Upper lobe of right lung (tissue), 1 donor: ENCODE measurements at regions not wholly inside any gene's neighbourhood (a gene's known extent, or its start where the extent isn't known, plus 50 kb on each side); places are given as distances from the start of the nearest gene placed in this dataset.

Experiments
- ATAC-seq: fragments of 200-7000 bp; cut with Tn5 transposase; one replicate; pipeline ENCODE4 v1.9.1; 2020; ENCODE audit warnings: mild to moderate bottlenecking, moderate library complexity
- DNase-seq: peaks from one replicate; pipeline ENCODE4 v3.0.0-alpha.2; 2020
- H3K27ac ChIP-seq: fragments of 200-600 bp; one replicate; pipeline ENCODE4 v1.8.0; 2022
- H3K27me3 ChIP-seq: fragments of 200-600 bp; one replicate; pipeline ENCODE4 v1.8.0; 2022; ENCODE audit warnings: mild to moderate bottlenecking
- H3K36me3 ChIP-seq: fragments of 200-600 bp; one replicate; pipeline ENCODE4 v1.8.0; 2022
- H3K4me1 ChIP-seq: fragments of 200-600 bp; one replicate; pipeline ENCODE4 v1.8.0; 2022
- H3K4me3 ChIP-seq: fragments of 200-600 bp; one replicate; pipeline ENCODE4 v1.8.0; 2022; ENCODE audit warnings: mild to moderate bottlenecking
- H3K9me3 ChIP-seq: fragments of 200-600 bp; one replicate; pipeline ENCODE4 v1.8.0; 2022
- intact Hi-C: fragments of 100-400 bp; cut with DNase I; formaldehyde crosslinking; loops from one replicate; pipeline ENCODE4 v1.11.0; 2022
- TF ChIP-seq, protein P1 (sequence below): fragments of 200-600 bp; IDR thresholded peaks from one replicate; pipeline ENCODE4 v1.8.0; 2022; ENCODE audit warnings: antibody characterized with exemption
- donor health status: DM: no; HTN: yes; CAD: no; lungs with severe emphysema.

DNA sequence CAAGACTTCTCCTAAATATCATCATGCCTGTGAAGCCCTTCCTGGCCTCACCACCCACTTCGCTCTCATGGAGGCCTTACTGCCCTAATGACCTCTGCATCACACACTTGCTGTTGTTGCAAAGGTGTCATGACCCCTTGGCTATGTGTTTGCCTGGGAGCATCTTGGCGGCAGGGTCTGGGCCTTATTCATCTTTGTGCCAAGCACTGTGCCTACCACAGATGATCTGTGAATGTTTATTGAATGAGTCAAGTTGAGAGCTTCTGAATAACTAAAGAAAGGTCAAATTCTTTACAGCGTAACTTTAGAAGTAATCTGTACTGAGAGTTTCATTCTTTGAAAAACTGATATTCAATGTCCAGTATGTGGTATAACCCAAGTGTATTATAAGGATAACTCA lies 113.3 kb downstream of the TTC8 start:
- DNase-seq (no peak), ATAC-seq (no peak)
- H3K4me3 ChIP-seq, result no peak overlapping the region
- H3K9me3 ChIP-seq, result no peaks in the 10 kb centered on the region
- intact Hi-C loops, result no loop called here
- H3K4me1 ChIP-seq, result no peaks in the 10 kb centered on the region
- H3K27me3 ChIP-seq, result no peaks in the 10 kb centered on the region
- H3K36me3 ChIP-seq, result no peaks in the 10 kb centered on the region
- TF ChIP-seq, protein P1, sequence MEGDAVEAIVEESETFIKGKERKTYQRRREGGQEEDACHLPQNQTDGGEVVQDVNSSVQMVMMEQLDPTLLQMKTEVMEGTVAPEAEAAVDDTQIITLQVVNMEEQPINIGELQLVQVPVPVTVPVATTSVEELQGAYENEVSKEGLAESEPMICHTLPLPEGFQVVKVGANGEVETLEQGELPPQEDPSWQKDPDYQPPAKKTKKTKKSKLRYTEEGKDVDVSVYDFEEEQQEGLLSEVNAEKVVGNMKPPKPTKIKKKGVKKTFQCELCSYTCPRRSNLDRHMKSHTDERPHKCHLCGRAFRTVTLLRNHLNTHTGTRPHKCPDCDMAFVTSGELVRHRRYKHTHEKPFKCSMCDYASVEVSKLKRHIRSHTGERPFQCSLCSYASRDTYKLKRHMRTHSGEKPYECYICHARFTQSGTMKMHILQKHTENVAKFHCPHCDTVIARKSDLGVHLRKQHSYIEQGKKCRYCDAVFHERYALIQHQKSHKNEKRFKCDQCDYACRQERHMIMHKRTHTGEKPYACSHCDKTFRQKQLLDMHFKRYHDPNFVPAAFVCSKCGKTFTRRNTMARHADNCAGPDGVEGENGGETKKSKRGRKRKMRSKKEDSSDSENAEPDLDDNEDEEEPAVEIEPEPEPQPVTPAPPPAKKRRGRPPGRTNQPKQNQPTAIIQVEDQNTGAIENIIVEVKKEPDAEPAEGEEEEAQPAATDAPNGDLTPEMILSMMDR, result no peak
- H3K27ac ChIP-seq, result no peak overlapping the region

DNA sequence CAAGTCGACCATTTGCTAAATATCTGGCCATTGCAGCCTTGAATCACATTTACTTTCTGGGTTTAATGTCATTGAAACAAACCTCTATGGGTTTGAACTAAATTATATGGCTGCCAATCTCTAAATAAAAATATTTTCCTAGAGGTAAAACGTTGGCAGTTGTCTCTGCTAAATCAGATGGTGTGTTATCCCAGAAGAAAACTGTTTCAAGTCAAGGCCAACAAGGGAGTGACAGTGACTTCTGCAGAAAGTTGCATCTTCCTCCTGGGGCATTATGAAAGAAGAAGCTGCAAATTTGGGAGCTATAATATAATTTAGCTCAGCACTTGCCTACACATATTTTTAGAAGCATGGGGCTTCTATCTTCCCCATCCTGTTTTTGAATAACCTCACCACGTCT lies 116.2 kb downstream of the TTC8 start:
- Histone ChIP-seq H3K9me3 (no peaks in the 10 kb centered on the region), H3K27ac (no peak overlapping the region)

GRCh38 chr14:88941414-88941813 lies 117.0 kb downstream of the TTC8 start:
- no peak for ATAC-seq
- no peak for DNase-seq
- Histone ChIP-seq H3K36me3 (no peaks in the 10 kb centered on the region), H3K4me3 (no peak overlapping the region), H3K9me3 (no peaks in the 10 kb centered on the region), H3K4me1 (no peaks in the 10 kb centered on the region), H3K27me3 (no peaks in the 10 kb centered on the region), H3K27ac (no peak overlapping the region)
- TF ChIP-seq, protein P1, result no peak
- intact Hi-C loops, result no loop called here

More for the DNA sequence above, 116.2 kb downstream of the TTC8 start:
- no peaks in the 10 kb centered on the region for H3K36me3 ChIP-seq
- intact Hi-C loops, result no loop called here
- H3K27me3 ChIP-seq, result no peaks in the 10 kb centered on the region
- no peaks in the 10 kb centered on the region for H3K4me1 ChIP-seq
- DNase-seq, result no peak
- ATAC-seq, result no peak
- TF ChIP-seq, protein P1, result no peak
- no peak overlapping the region for H3K4me3 ChIP-seq

DNA sequence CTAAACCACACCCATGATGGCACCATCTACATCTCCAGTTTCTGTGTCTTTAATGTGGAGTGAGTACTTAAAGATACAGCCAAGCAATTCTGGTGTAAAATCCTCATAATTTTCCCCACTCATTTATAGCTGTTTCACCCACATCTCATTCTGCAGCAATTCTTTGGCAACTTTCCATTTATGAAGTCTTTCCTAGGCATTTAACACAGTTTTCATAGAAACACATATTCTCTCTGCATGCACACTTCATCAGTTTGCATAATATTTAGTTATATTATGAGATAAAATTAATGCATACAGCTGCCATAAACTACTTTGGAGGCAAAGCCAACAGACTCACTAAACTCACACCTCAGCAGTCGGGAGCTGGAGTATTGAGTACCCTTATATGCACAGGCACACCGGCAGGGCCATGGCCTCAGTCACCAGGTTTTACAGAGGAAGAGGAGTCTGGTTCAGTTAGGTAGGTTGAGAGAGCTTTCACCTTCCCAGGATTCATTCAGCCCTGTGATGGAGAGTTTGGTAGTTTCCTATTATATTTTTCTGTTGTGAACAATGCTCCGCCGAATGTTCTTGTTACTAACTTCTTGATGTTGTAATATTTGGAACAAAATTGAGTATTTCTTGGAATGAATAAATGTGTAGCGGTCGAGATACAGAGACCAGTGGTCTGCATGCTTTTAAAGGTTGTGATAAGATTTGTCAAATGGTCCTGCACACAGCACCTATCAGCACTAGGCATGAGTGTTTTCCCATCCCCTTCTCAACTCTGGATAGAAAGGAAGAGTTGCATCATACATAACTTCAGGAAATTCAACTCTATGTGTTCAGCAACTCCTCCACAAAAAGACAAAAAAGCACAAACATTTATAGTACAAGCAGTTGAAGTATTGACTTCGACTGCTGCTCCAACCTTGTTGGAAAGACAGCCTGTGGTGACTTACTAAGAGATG lies 123.5 kb downstream of the TTC8 start:
- H3K4me1 ChIP-seq, result no peaks in the 10 kb centered on the region
- ATAC-seq (no peak), DNase-seq (no peak)
- no peaks in the 10 kb centered on the region for H3K36me3 ChIP-seq
- intact Hi-C loops, result no loop called here
- H3K27ac ChIP-seq, result no peak overlapping the region
- no peak overlapping the region for H3K4me3 ChIP-seq
- no peaks in the 10 kb centered on the region for H3K27me3 ChIP-seq
- TF ChIP-seq, protein P1, result no peak
- H3K9me3 ChIP-seq, result no peaks in the 10 kb centered on the region

DNA sequence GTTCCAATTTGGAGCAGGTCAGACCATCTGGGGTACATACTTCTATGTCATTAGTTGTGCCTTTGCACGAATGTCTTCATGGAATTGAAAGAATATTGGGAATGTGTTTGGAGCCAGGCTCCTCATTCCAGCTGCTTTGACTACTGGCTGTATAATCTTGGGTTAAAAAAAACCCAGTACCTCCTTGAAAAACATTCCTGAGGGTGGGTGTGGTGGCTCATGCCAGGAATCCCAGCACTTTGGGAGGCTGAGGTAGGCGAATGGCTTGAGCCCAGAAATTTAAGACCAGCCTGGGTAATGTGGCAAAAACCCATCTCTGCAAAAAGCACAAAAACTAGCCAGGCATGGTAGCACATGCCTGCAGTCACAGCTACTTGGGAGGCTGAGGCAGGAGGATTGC lies 125.6 kb downstream of the TTC8 start:
- TF ChIP-seq, protein P1, result no peak
- H3K9me3 ChIP-seq, result no peaks in the 10 kb centered on the region
- no peaks in the 10 kb centered on the region for H3K27me3 ChIP-seq
- H3K4me3 ChIP-seq, result no peak overlapping the region
- ATAC-seq, result no peak
- DNase-seq, result no peak
- intact Hi-C loops, result no loop called here
- H3K4me1 ChIP-seq, result no peaks in the 10 kb centered on the region
- no peaks in the 10 kb centered on the region for H3K36me3 ChIP-seq
- no peak overlapping the region for H3K27ac ChIP-seq
